HCT116 (cell line): ENCODE measurements at regions not wholly inside any gene's neighbourhood (a gene's known extent, or its start where the extent isn't known, plus 50 kb on each side); places are given as distances from the start of the nearest gene placed in this dataset.

Experiments used
- CTCF ChIP-seq, 3 experiments: fragments of 200-600 bp in 1 of 3; sonication (generic) in 1 of 3; IDR thresholded peaks in 2 of 3; conservative IDR thresholded peaks in 1 of 3; 2 replicates each; pipeline ENCODE4 v1.5.1; 2012 to 2017; ENCODE audit warnings: low read depth in 2 of 3, low read length in 2 of 3, antibody characterized with exemption in 1 of 3, borderline replicate concordance in 1 of 3, control low read depth in 1 of 3, mild to moderate bottlenecking in 1 of 3, mixed read lengths in 1 of 3, mixed run types in 1 of 3, moderate library complexity in 1 of 3; ENCODE audit not compliant: insufficient read depth in 1 of 3
- ELF1 ChIP-seq: IDR thresholded peaks from 2 replicates; pipeline ENCODE4 v1.6.1; 2012; ENCODE audit warnings: low read depth, borderline replicate concordance
- EZH2 ChIP-seq: fragments of 200-600 bp; sonication (generic); IDR thresholded peaks from 2 replicates; pipeline ENCODE4 v1.6.1; 2017; ENCODE audit warnings: antibody characterized with exemption, mixed run types
- EZH2phosphoT487 ChIP-seq: fragments of 200-600 bp; IDR thresholded peaks from 2 replicates; pipeline ENCODE4 v1.6.1; 2018; ENCODE audit warnings: antibody characterized with exemption, borderline replicate concordance
- MAX ChIP-seq: IDR thresholded peaks from 2 replicates; pipeline ENCODE4 v1.6.1; 2012
- POLR2A ChIP-seq: IDR thresholded peaks from 2 replicates; pipeline ENCODE4 v1.7.0; 2011; ENCODE audit warnings: borderline replicate concordance; ENCODE audit not compliant: insufficient read depth, insufficient read length; ENCODE audit errors: extremely low read depth
- POLR2AphosphoS5 ChIP-seq: IDR thresholded peaks from 2 replicates; pipeline ENCODE4 v1.6.1; 2011; ENCODE audit warnings: mild to moderate bottlenecking, low read depth, low read length, moderate library complexity
- SRF ChIP-seq: IDR thresholded peaks from 2 replicates; pipeline ENCODE4 v1.6.1; 2012; ENCODE audit warnings: low read depth
- TCF7L2 ChIP-seq: IDR thresholded peaks from 2 replicates; pipeline ENCODE4 v1.7.0; 2011; ENCODE audit warnings: borderline replicate concordance, inconsistent platforms; ENCODE audit not compliant: insufficient read depth, insufficient read length; ENCODE audit errors: extremely low read depth
- YY1 ChIP-seq: IDR thresholded peaks from 2 replicates; pipeline ENCODE4 v1.6.1; 2011; ENCODE audit warnings: low read length, low read depth, moderate library complexity, mild to moderate bottlenecking; ENCODE audit not compliant: insufficient replicate concordance; ENCODE audit errors: extremely low read depth
- ZBTB33 ChIP-seq: IDR thresholded peaks from 2 replicates; pipeline ENCODE4 v1.6.1; 2011; ENCODE audit warnings: mild to moderate bottlenecking, low read length, moderate library complexity; ENCODE audit not compliant: insufficient replicate concordance; ENCODE audit errors: extremely low read depth

- no peak for TF ChIP-seq YY1
- no peak for TF ChIP-seq EZH2
- no peak for TF ChIP-seq SRF
- TF ChIP-seq CTCF (IDR thresholded peaks at IDR 0.05 in 2 of 3, conservative IDR thresholded peaks at IDR 0.05 in 1 of 3; ENCODE audit: borderline replicate concordance in 1 of 3, insufficient read depth in 1 of 3, low read depth in 2 of 3, low read length in 2 of 3), result peak in 2 of 3 experiments; percentile 44 to 58; a peak in 4 of 6 replicates
- TF ChIP-seq ZBTB33, result no peak
- TF ChIP-seq POLR2A, result no peak
- no peak for TF ChIP-seq POLR2AphosphoS5
- no peak for TF ChIP-seq EZH2phosphoT487
- TF ChIP-seq MAX, result no peak
- TF ChIP-seq ELF1, result no peak
- no peak for TF ChIP-seq TCF7L2
Measured at GRCh38 chr2:53040536-53041229, 726.9 kb upstream of the CHAC2 start.
